ACC112 (cell line): ENCODE measurements at regions not wholly inside any gene's neighbourhood (a gene's known extent, or its start where the extent isn't known, plus 50 kb on each side); places are given as distances from the start of the nearest gene placed in this dataset.
A peak's percentile ranks its signal among the peaks of the same experiment; 100 is the strongest.

Experiments used
- H2AFZ ChIP-seq: fragments of 200-600 bp; sonication (generic); one replicate; pipeline ENCODE4 v1.6.0; 2017; ENCODE audit warnings: antibody characterized with exemption, low read length; ENCODE audit not compliant: unreplicated experiment
- H3K27ac ChIP-seq: fragments of 200-600 bp; sonication (generic); 2 replicates; pipeline ENCODE4 v1.5.1; 2014; ENCODE audit warnings: low read depth, mild to moderate bottlenecking, antibody characterized with exemption, low read length, moderate library complexity
- H3K27me3 ChIP-seq: fragments of 200-600 bp; sonication (generic); 2 replicates; pipeline ENCODE4 v1.6.1; 2014; ENCODE audit warnings: mild to moderate bottlenecking, antibody characterized with exemption, low read length, moderate library complexity, mixed read lengths; ENCODE audit not compliant: insufficient read depth
- H3K36me3 ChIP-seq: fragments of 200-600 bp; sonication (generic); 2 replicates; pipeline ENCODE4 v1.6.1; 2016; ENCODE audit warnings: mild to moderate bottlenecking, antibody characterized with exemption, low read length, moderate library complexity, mixed read lengths; ENCODE audit not compliant: insufficient read depth
- H3K4me1 ChIP-seq: fragments of 200-600 bp; sonication (generic); one replicate; pipeline ENCODE4 v1.6.1; 2016; ENCODE audit warnings: low read length, mixed read lengths; ENCODE audit not compliant: insufficient read depth, unreplicated experiment, control insufficient read depth
- H3K4me3 ChIP-seq: fragments of 200-600 bp; sonication (generic); 2 replicates; pipeline ENCODE4 v1.5.1; 2014; ENCODE audit warnings: mild to moderate bottlenecking, low read depth, low read length
- H3K79me2 ChIP-seq: fragments of 200-600 bp; sonication (generic); one replicate; pipeline ENCODE4 v1.6.0; 2016; ENCODE audit warnings: low read length; ENCODE audit not compliant: control insufficient read depth, unreplicated experiment, insufficient read depth

GRCh38 chr12:18983854-18984253 lies 145.7 kb upstream of the PLEKHA5 start:
- Histone ChIP-seq H3K4me3 (no peak overlapping the region), H3K27me3 (no peaks in the 10 kb centered on the region), H3K27ac (no peak overlapping the region), H2AFZ (no peak overlapping the region), H3K4me1 (no peaks in the 10 kb centered on the region), H3K79me2 (no peaks in the 10 kb centered on the region), H3K36me3 (no peaks in the 10 kb centered on the region)

GRCh38 chr12:18990856-18991255 lies 138.7 kb upstream of the PLEKHA5 start:
- Histone ChIP-seq H3K27ac (no peak overlapping the region), H3K4me3 (no peak overlapping the region), H2AFZ (no peak overlapping the region), H3K79me2 (no peaks in the 10 kb centered on the region), H3K4me1 (no peaks in the 10 kb centered on the region), H3K27me3 (no peaks in the 10 kb centered on the region), H3K36me3 (no peaks in the 10 kb centered on the region)

- no peak overlapping the region for H3K4me3 ChIP-seq
- no peak overlapping the region for H3K27ac ChIP-seq
- no peaks in the 10 kb centered on the region for H3K79me2 ChIP-seq
- H3K36me3 ChIP-seq: no peaks in the 10 kb centered on the region
- no peaks in the 10 kb centered on the region for H3K4me1 ChIP-seq
- H2AFZ ChIP-seq: no peak overlapping the region
- no peaks in the 10 kb centered on the region for H3K27me3 ChIP-seq
Observed at GRCh38 chr12:18992336-18992735, 137.2 kb upstream of the PLEKHA5 start.

GRCh38 chr12:18998343-18999261 lies 130.9 kb upstream of the PLEKHA5 start:
- Histone ChIP-seq H3K4me1 (peaks cover 22% of the 10 kb centered on the region), H3K27me3 (no peaks in the 10 kb centered on the region), H3K27ac (peak overlapping the region; percentile 91), H3K4me3 (peak overlapping the region; percentile 26; the same call in 1 of the 2 replicates), H2AFZ (peak overlapping the region; percentile 46), H3K79me2 (no peaks in the 10 kb centered on the region), H3K36me3 (no peaks in the 10 kb centered on the region)

DNA sequence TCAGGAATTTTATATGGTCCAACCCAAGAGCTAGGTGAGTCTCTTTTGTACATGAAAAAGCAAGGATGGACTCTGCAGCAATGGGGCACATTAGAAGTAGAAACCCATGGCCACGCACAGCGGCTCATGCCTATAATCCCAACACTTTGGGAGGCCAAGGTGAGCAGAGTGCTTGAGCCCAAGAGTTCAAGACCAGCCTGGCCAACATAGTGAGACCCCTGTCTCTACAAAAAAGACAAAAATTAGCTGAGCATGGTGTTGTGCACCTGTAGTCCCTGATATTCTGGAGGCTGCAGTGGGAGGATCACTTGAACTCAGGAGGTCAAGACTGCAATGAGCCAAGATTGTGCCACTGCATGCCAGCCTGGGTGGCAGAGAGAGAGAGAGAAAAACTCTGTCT lies 128.7 kb upstream of the PLEKHA5 start:
- Histone ChIP-seq H3K36me3 (no peaks in the 10 kb centered on the region), H3K27ac (no peak overlapping the region), H3K79me2 (no peaks in the 10 kb centered on the region), H2AFZ (no peak overlapping the region), H3K27me3 (no peaks in the 10 kb centered on the region), H3K4me1 (peaks cover 22% of the 10 kb centered on the region), H3K4me3 (no peak overlapping the region)

DNA sequence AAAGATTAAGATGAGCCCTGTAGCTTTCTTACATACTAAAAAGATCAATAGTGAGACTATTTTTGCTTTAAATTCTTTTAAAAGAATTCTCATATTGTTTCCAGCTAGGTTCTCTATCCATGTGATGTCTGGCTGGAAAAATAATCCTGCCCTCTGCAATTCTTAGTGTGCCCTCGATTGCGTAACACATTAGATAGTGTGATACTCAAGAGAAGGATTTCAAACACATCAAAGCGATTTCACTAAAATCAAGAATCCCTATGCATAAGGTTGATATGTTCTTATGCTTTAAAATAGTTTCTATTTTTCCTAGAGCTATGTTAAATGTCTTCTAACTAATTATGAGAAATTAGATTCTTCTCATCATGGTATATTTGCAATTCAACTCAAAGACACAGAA lies 127.3 kb upstream of the PLEKHA5 start:
- no peaks in the 10 kb centered on the region for H3K27me3 ChIP-seq
- H2AFZ ChIP-seq: no peak overlapping the region
- H3K27ac ChIP-seq: no peak overlapping the region
- H3K36me3 ChIP-seq: no peaks in the 10 kb centered on the region
- H3K79me2 ChIP-seq: no peaks in the 10 kb centered on the region
- no peak overlapping the region for H3K4me3 ChIP-seq
- H3K4me1 ChIP-seq: peaks cover 22% of the 10 kb centered on the region

DNA sequence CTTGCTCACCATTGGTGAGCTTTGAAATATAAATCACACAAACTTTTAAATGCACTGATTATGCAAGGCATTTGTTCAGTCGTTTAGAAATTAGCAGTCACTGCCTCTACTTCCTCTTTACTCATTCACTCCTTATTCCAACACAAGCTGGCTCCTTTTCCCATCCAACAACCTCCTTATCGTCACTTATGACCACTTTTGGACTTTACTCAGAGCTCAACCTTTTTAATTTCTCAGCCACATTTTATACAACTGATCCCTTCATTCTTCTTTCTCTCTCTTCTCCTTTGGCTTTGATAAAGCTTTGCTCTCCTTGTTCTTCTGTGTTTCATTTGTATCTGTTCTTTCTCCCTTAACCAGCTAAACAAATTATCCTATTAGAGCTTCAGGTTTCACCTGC lies 126.4 kb upstream of the PLEKHA5 start:
- H2AFZ ChIP-seq: no peak overlapping the region
- H3K27ac ChIP-seq: no peak overlapping the region
- no peaks in the 10 kb centered on the region for H3K27me3 ChIP-seq
- no peak overlapping the region for H3K4me3 ChIP-seq
- no peaks in the 10 kb centered on the region for H3K36me3 ChIP-seq
- peaks cover 19% of the 10 kb centered on the region for H3K4me1 ChIP-seq
- no peaks in the 10 kb centered on the region for H3K79me2 ChIP-seq

- H3K36me3 ChIP-seq: no peaks in the 10 kb centered on the region
- H3K27ac ChIP-seq: no peak overlapping the region
- peaks cover 10% of the 10 kb centered on the region for H3K4me1 ChIP-seq
- no peak overlapping the region for H3K4me3 ChIP-seq
- H2AFZ ChIP-seq: no peak overlapping the region
- H3K27me3 ChIP-seq: no peaks in the 10 kb centered on the region
- no peaks in the 10 kb centered on the region for H3K79me2 ChIP-seq
Observed at GRCh38 chr12:19003987-19004619, 125.4 kb upstream of the PLEKHA5 start.

DNA sequence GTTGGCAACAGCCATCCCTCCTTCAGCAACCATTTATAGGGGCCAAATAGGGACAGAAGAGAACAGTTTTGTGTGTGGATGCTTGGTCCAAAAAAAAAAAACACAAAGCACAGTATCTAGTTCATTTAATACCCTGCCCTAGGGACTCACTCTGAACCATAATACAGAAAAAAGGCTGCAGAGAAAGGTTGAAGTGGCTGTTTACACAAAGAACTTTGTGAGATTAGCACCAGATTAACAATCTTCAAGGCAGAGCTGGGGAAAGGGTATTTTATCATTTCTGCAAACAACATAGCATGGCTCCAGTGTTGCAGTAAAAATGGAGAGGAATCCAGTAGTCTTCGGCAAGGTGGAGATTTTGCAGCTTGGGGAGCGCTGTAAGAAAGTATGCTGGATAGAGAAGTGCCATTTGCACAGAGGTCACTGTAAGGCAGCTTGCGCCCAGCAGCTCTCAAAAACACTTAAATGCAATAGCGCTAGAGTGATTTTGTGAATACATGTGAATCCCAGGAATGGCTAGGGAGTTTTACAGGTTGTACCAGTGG lies 124.2 kb upstream of the PLEKHA5 start:
- Histone ChIP-seq H3K36me3 (no peaks in the 10 kb centered on the region), H3K4me1 (no peaks in the 10 kb centered on the region), H3K27ac (no peak overlapping the region), H3K27me3 (no peaks in the 10 kb centered on the region), H3K4me3 (no peak overlapping the region), H3K79me2 (no peaks in the 10 kb centered on the region), H2AFZ (no peak overlapping the region)

GRCh38 chr12:19006626-19007137 lies 122.9 kb upstream of the PLEKHA5 start:
- Histone ChIP-seq H3K4me1 (no peaks in the 10 kb centered on the region), H3K27ac (no peak overlapping the region), H3K79me2 (no peaks in the 10 kb centered on the region), H3K36me3 (no peaks in the 10 kb centered on the region), H3K4me3 (no peak overlapping the region), H3K27me3 (no peaks in the 10 kb centered on the region), H2AFZ (no peak overlapping the region)
